Left lung (tissue), 4 donors: ENCODE measurements at regions not wholly inside any gene's neighbourhood (a gene's known extent, or its start where the extent isn't known, plus 50 kb on each side); places are given as distances from the start of the nearest gene placed in this dataset.

Experiments used
- ATAC-seq: fragments of 200-7000 bp; cut with Tn5 transposase; one replicate; pipeline ENCODE4 v1.9.1; 2020; ENCODE audit warnings: moderate library complexity
- DNase-seq, 4 donors: peaks; one replicate each; pipeline ENCODE4 v3.0.0-alpha.2; 2013 to 2020
- H3K27ac ChIP-seq, 2 donors: fragments of 200-600 bp; sonication (generic) in 1 of 2; one replicate each; pipeline versions ENCODE4 v1.5.0 to v1.8.0; 2020 to 2021
- H3K27me3 ChIP-seq, 2 donors: fragments of 200-600 bp; sonication (generic) in 1 of 2; one replicate each; pipeline versions ENCODE4 v1.5.0 to v1.8.0; 2020 to 2021
- H3K36me3 ChIP-seq, 2 donors: fragments of 200-600 bp; sonication (generic) in 1 of 2; one replicate each; pipeline versions ENCODE4 v1.5.0 to v1.8.0; 2020 to 2021
- H3K4me1 ChIP-seq, 2 donors: fragments of 200-600 bp; one replicate each; pipeline ENCODE4 v1.8.0; 2021
- H3K4me3 ChIP-seq, 2 donors: fragments of 200-600 bp; sonication (generic) in 1 of 2; one replicate each; pipeline versions ENCODE4 v1.5.0 to v1.8.0; 2020 to 2021; ENCODE audit warnings: mild to moderate bottlenecking in 1 of 2
- H3K9me3 ChIP-seq, 2 donors: fragments of 200-600 bp; sonication (generic) in 1 of 2; one replicate each; pipeline versions ENCODE4 v1.5.0 to v1.8.0; 2020 to 2021
- intact Hi-C, 2 donors: fragments of 100-400 bp; cut with DNase I; formaldehyde crosslinking; loops; one replicate each; pipeline versions ENCODE4 v1.11.2 to v1.14.2; 2022
- TF ChIP-seq, protein P1 (sequence below), 2 donors: fragments of 200-600 bp; sonication (generic) in 1 of 2; IDR thresholded peaks; one replicate each; pipeline versions ENCODE4 v1.5.0 to v1.8.0; 2021; ENCODE audit warnings: antibody characterized with exemption in 2 of 2
- donor health status: DM: no; HTN: yes; CAD: no.
- donor health status: DM: no; HTN: no; CAD: no.

DNA sequence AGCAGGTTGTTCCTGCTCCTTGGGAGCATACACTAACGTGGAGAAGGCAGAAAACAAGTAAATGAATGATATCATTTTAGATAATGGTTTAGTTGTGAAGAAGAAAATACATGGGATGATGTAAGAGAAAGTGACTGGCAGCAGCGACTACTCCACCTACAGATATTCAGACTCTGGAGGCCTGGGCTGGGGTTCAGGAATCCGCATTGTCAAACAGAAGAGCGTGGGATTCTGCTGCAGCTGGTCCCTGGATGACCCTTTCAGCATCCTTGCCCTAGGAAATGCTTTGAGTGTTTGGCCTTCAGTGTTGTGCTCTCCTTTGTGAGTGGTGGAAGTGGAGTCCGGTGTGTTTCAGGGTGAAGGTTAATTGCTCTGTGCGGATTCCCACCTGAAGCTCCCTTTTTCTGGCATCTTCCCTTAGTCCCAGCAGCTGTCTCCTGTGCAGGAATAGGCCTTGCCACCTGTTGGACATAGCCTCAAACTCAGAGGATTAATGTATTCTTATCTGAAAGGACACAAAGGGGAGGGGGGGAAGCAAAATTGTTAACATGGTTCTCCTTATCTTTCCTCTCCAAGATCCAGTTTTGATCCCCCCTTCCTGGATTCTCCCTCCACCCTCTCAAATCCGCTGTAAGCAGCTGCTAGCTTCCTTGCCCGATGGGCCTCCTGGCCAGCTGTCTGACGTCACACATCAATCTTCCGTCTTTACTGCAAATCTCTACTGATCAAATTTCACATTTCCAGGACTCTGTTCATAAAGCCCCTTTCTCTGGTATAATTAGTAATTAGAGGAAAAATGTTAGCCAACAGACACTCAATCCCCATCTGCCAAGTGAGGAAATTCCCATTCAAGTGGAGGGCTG is 68.3 kb upstream of the SPAG17 start:
- Histone ChIP-seq H3K9me3 (no peaks in the 10 kb centered on the region), H3K4me3 (no peak overlapping the region), H3K27me3 (no peaks in the 10 kb centered on the region), H3K27ac (no peak overlapping the region), H3K36me3 (no peaks in the 10 kb centered on the region), H3K4me1 (no peaks in the 10 kb centered on the region)
- intact Hi-C loops, result no loop called here
- no peak for ATAC-seq
- peak in 1 of 4 donors; percentile 21 for DNase-seq
- TF ChIP-seq, protein P1, sequence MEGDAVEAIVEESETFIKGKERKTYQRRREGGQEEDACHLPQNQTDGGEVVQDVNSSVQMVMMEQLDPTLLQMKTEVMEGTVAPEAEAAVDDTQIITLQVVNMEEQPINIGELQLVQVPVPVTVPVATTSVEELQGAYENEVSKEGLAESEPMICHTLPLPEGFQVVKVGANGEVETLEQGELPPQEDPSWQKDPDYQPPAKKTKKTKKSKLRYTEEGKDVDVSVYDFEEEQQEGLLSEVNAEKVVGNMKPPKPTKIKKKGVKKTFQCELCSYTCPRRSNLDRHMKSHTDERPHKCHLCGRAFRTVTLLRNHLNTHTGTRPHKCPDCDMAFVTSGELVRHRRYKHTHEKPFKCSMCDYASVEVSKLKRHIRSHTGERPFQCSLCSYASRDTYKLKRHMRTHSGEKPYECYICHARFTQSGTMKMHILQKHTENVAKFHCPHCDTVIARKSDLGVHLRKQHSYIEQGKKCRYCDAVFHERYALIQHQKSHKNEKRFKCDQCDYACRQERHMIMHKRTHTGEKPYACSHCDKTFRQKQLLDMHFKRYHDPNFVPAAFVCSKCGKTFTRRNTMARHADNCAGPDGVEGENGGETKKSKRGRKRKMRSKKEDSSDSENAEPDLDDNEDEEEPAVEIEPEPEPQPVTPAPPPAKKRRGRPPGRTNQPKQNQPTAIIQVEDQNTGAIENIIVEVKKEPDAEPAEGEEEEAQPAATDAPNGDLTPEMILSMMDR (IDR thresholded peaks at IDR 0.05), result no peak

DNA sequence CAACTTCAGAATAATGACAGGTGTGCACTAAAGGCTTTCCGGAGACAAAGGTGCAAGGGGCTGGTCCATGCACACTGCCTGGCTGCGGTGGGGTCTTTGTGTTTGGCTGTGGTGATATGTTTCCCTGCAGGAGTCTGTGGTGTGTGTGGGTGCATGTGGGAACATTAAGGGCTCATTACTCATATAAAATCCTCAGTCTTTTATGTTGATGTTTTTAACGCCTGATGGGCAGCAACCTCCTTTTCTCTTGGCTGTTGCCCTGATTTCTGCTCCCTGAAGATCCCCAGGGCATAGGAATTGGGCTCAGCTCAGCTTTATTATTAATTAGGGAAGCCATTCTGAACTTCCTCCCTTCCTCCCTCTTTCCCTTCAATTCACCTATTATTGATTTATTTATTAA is 67.6 kb upstream of the SPAG17 start:
- H3K27ac ChIP-seq, result no peak overlapping the region
- no peak for ATAC-seq
- TF ChIP-seq, protein P1 (IDR thresholded peaks at IDR 0.05), result no peak

DNA sequence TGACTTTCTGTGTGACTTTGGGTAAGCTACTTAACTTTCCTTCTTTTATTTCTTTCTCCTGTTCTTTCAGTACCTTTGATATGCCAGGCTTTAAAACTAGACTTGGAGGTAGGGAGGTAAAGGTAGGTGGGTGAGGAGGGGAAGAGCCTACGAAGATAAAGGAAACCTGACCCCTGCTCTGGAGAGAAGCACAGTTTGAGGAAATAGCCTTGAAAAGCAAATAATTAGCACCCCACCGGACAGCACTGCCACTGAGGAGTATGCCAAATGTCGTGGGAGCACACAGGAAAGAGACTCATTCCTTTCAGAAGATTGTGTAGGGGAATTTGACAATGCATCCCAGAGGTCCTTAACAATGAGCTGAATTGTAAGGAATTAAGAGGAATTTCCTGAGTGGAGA is 65.2 kb upstream of the SPAG17 start:
- TF ChIP-seq, protein P1 (IDR thresholded peaks at IDR 0.05), result no peak
- no peak overlapping the region for H3K4me3 ChIP-seq
- H3K27ac ChIP-seq, result no peak overlapping the region
- intact Hi-C loops, result no loop called here
- no peak for DNase-seq
- H3K36me3 ChIP-seq, result no peaks in the 10 kb centered on the region
- no peaks in the 10 kb centered on the region for H3K9me3 ChIP-seq
- no peaks in the 10 kb centered on the region for H3K27me3 ChIP-seq
- ATAC-seq, result no peak
- no peaks in the 10 kb centered on the region for H3K4me1 ChIP-seq

More for the DNA sequence above, 67.6 kb upstream of the SPAG17 start:
- Histone ChIP-seq H3K4me1 (no peaks in the 10 kb centered on the region), H3K36me3 (no peaks in the 10 kb centered on the region), H3K9me3 (no peaks in the 10 kb centered on the region), H3K27me3 (no peaks in the 10 kb centered on the region), H3K4me3 (no peak overlapping the region)
- DNase-seq, result no peak
- intact Hi-C loops, result no loop called here

DNA sequence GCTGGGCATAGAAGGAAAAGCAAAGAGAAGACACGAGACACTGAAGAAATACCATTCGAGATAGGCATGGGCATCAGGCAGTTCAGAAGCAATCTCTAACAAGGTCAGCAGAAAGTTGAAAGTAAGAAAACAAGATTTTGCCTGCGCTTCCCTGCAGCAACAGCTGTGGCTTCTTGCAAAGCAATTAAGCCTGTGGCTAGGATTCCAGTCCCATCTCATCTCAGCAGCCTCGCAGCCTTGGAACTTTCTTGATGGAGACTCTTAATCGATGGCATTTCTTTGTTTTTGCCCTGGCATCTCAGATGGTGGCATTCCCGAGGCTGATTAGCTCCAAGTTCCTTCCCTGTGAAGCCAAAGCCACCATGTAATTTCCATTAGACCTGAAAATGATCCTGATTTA is 64.6 kb upstream of the SPAG17 start:
- no peaks in the 10 kb centered on the region for H3K4me1 ChIP-seq
- no peaks in the 10 kb centered on the region for H3K36me3 ChIP-seq
- DNase-seq (no peak), ATAC-seq (no peak)
- no peaks in the 10 kb centered on the region for H3K9me3 ChIP-seq
- no peak overlapping the region for H3K4me3 ChIP-seq
- no peak overlapping the region for H3K27ac ChIP-seq
- intact Hi-C loops, result no loop called here
- no peaks in the 10 kb centered on the region for H3K27me3 ChIP-seq
- TF ChIP-seq, protein P1 (IDR thresholded peaks at IDR 0.05), result no peak

DNA sequence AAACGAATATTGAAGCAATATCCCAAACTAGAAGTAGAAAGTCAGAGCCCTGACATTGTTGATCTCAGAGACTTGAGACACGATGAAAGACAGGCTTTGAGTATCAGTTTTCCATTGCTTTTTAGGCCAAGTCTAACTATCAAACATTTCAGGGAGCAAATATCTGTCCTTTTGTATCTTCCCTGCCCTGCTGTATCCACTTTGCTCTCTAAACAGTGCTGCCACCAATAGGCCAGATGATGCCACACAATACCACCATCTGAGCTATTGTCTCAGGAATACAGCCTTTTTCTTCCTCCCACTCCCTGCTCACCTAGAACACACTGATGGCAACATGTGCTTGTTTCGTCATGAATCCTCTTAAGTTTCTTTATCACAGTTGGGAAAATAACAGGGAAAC is 62.6 kb upstream of the SPAG17 start:
- Histone ChIP-seq H3K4me1 (no peaks in the 10 kb centered on the region), H3K36me3 (no peaks in the 10 kb centered on the region), H3K4me3 (no peak overlapping the region), H3K27ac (no peak overlapping the region), H3K9me3 (no peaks in the 10 kb centered on the region), H3K27me3 (no peaks in the 10 kb centered on the region)
- intact Hi-C loops, result no loop called here
- TF ChIP-seq, protein P1 (IDR thresholded peaks at IDR 0.05), result no peak
- peak; percentile 41 for ATAC-seq
- no peak for DNase-seq
